Esophagus muscularis mucosa (tissue), 4 donors: ENCODE measurements at regions not wholly inside any gene's neighbourhood (a gene's known extent, or its start where the extent isn't known, plus 50 kb on each side); places are given as distances from the start of the nearest gene placed in this dataset.

Source experiments
- DNase-seq: peaks from one replicate; pipeline ENCODE4 v3.0.0-alpha.2; 2017; ENCODE audit errors: extremely low spot score
- H3K27ac ChIP-seq, 4 donors: fragments of 200-600 bp; sonication (generic); replicated peaks in 1 of 4; 1 replicate in 3 of 4; 2 replicates in 1 of 4; pipeline ENCODE4 v1.5.1; 2016 to 2019; ENCODE audit warnings: mild to moderate bottlenecking in 1 of 4
- H3K27me3 ChIP-seq, 4 donors: fragments of 200-600 bp; sonication (generic); one replicate each; pipeline versions ENCODE4 v1.5.1 to v1.6.0; 2016 to 2019
- H3K36me3 ChIP-seq, 4 donors: fragments of 200-600 bp; sonication (generic); one replicate each; pipeline ENCODE4 v1.5.1; 2016 to 2019
- H3K4me1 ChIP-seq, 4 donors: fragments of 200-600 bp; sonication (generic); one replicate each; pipeline ENCODE4 v1.5.1; 2016 to 2019
- H3K4me3 ChIP-seq, 4 donors: fragments of 200-600 bp; sonication (generic); 1 replicate in 2 of 4; 2 replicates in 2 of 4; pipeline ENCODE4 v1.5.1; 2016 to 2019; ENCODE audit warnings: mild to moderate bottlenecking in 4 of 4, moderate library complexity in 1 of 4
- H3K9me3 ChIP-seq, 4 donors: fragments of 200-600 bp; sonication (generic); 1 replicate in 3 of 4; 2 replicates in 1 of 4; pipeline ENCODE4 v1.5.1; 2016 to 2019
- EP300 ChIP-seq: sonication (generic); formaldehyde crosslinking; IDR thresholded peaks from one replicate; pipeline ENCODE4 v1.6.1; 2017; ENCODE audit warnings: antibody characterized with exemption
- POLR2A ChIP-seq: fragments of 450-650 bp; IDR thresholded peaks from one replicate; pipeline ENCODE4 v1.6.1; 2017; ENCODE audit warnings: antibody characterized with exemption, moderate library complexity, mild to moderate bottlenecking, low read depth
- POLR2AphosphoS5 ChIP-seq, 2 donors: sonication (generic); formaldehyde crosslinking; IDR thresholded peaks; one replicate each; pipeline ENCODE4 v1.6.1; 2017; ENCODE audit warnings: antibody characterized with exemption in 2 of 2
- WGBS: methylation state at CpG from one replicate; pipeline ENCODE4 v1.1.5; 2018; 5-methylcytosine and 5-hydroxymethylcytosine counted together
- intact Hi-C: fragments of 100-400 bp; cut with DNase I; formaldehyde crosslinking; loops from one replicate; pipeline ENCODE4 v1.15.1; 2023
- TF ChIP-seq, protein P1 (sequence below), 3 experiments: fragments of 200-600 bp in 2 of 3; fragments of 450-650 bp in 1 of 3; sonication (generic) in 2 of 3; IDR thresholded peaks; one replicate each; pipeline ENCODE4 v1.5.1; 2017 to 2019; ENCODE audit warnings: antibody characterized with exemption in 3 of 3, mild to moderate bottlenecking in 2 of 3, moderate library complexity in 1 of 3

DNA sequence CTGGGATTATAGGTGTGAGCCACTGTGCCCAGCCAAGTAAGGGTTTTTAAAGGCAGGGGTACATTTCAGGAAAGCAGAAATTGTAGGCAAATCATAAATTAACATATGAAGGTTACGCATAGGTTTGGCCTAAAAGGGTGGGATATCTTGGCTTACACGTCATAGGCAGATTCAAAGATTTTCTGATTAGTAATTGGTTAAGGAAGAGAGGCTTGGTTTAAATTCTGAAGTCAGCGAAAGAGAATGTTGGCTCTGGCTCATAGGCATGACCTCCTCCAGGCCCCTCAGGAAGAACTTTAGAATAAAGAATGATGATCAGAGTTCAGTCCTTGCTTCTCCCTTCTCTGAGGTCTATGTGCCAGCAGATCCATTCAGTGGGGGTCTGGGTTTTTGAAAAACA, 124.8 kb upstream of the RBBP6 start:
- peaks cover 0 to 12% (median 5%) of the 10 kb centered on the region in 4 donors for H3K9me3 ChIP-seq
- H3K27ac ChIP-seq, result no peak overlapping the region
- no peaks in the 10 kb centered on the region for H3K36me3 ChIP-seq
- H3K4me3 ChIP-seq, result no peak overlapping the region
- no peaks in the 10 kb centered on the region for H3K27me3 ChIP-seq
- TF ChIP-seq POLR2AphosphoS5 (IDR thresholded peaks at IDR 0.05) (no peak), POLR2A (no peak), EP300 (no peak)
- TF ChIP-seq, protein P1, sequence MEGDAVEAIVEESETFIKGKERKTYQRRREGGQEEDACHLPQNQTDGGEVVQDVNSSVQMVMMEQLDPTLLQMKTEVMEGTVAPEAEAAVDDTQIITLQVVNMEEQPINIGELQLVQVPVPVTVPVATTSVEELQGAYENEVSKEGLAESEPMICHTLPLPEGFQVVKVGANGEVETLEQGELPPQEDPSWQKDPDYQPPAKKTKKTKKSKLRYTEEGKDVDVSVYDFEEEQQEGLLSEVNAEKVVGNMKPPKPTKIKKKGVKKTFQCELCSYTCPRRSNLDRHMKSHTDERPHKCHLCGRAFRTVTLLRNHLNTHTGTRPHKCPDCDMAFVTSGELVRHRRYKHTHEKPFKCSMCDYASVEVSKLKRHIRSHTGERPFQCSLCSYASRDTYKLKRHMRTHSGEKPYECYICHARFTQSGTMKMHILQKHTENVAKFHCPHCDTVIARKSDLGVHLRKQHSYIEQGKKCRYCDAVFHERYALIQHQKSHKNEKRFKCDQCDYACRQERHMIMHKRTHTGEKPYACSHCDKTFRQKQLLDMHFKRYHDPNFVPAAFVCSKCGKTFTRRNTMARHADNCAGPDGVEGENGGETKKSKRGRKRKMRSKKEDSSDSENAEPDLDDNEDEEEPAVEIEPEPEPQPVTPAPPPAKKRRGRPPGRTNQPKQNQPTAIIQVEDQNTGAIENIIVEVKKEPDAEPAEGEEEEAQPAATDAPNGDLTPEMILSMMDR (IDR thresholded peaks at IDR 0.05), result no peak
- 56% methylated on average over 3 of the region's 3 CpGs for WGBS
- H3K4me1 ChIP-seq, result no peaks in the 10 kb centered on the region
- intact Hi-C loops, result no loop called here
- no peak for DNase-seq

- no peaks in the 10 kb centered on the region for H3K36me3 ChIP-seq
- TF ChIP-seq POLR2A, result no peak
- no peak for TF ChIP-seq POLR2AphosphoS5 (IDR thresholded peaks at IDR 0.05)
- TF ChIP-seq EP300, result no peak
- TF ChIP-seq, protein P1 (IDR thresholded peaks at IDR 0.05), result no peak
- DNase-seq, result no peak
- intact Hi-C loops, result no loop called here
- no peaks in the 10 kb centered on the region for H3K4me1 ChIP-seq
- no peaks in the 10 kb centered on the region for H3K27me3 ChIP-seq
- H3K4me3 ChIP-seq, result no peak overlapping the region
- peaks cover 0 to 12% (median 5%) of the 10 kb centered on the region in 4 donors for H3K9me3 ChIP-seq
- H3K27ac ChIP-seq, result no peak overlapping the region
- WGBS, result 44% methylated on average over 3 of the region's 3 CpGs
These were observed 120.6 kb upstream of the RBBP6 start for GRCh38 chr16:24418733-24419132.

- no peaks in the 10 kb centered on the region for H3K36me3 ChIP-seq
- no peak overlapping the region for H3K4me3 ChIP-seq
- H3K9me3 ChIP-seq, result peaks cover 0 to 7% (median 0%) of the 10 kb centered on the region in 4 donors
- no peaks in the 10 kb centered on the region for H3K27me3 ChIP-seq
- WGBS, result 92% methylated on average over 4 of the region's 4 CpGs
- TF ChIP-seq EP300 (no peak), POLR2A (no peak), POLR2AphosphoS5 (IDR thresholded peaks at IDR 0.05) (no peak)
- TF ChIP-seq, protein P1 (IDR thresholded peaks at IDR 0.05), result no peak
- H3K27ac ChIP-seq, result no peak overlapping the region
- no peaks in the 10 kb centered on the region for H3K4me1 ChIP-seq
- no peak for DNase-seq
- intact Hi-C loops, result no loop called here
These were observed 116.1 kb upstream of the RBBP6 start for GRCh38 chr16:24423312-24423711.

DNA sequence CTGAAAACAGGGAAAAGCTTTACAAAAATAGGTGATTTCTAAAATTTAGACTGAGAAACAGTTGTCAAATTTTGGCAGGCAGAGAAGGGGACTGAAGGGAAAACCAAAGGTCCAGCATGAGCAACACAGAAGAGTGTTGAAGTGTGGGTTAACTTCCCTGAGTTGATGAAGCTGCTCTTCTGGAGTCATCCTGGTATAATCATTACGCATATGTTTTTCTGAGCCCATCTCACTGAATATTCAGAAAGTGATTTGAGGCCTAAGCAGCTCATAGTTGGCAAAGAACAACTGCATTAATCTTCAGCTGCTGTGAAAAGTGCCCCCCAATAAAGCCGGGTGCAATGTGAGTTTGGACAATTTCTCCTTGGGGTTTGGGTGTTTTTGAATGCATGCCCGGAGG, 115.0 kb upstream of the RBBP6 start:
- Histone ChIP-seq H3K27ac (no peak overlapping the region), H3K27me3 (no peaks in the 10 kb centered on the region), H3K4me1 (no peaks in the 10 kb centered on the region), H3K4me3 (no peak overlapping the region), H3K36me3 (no peaks in the 10 kb centered on the region), H3K9me3 (peaks cover 0 to 7% (median 0%) of the 10 kb centered on the region in 4 donors)
- WGBS, result 74% methylated on average over 3 of the region's 3 CpGs
- intact Hi-C loops, result no loop called here
- TF ChIP-seq EP300, result no peak
- TF ChIP-seq POLR2AphosphoS5 (IDR thresholded peaks at IDR 0.05), result no peak
- TF ChIP-seq POLR2A, result no peak
- TF ChIP-seq, protein P1 (IDR thresholded peaks at IDR 0.05), result no peak
- no peak for DNase-seq

- no peak overlapping the region for H3K27ac ChIP-seq
- intact Hi-C loops, result no loop called here
These were observed 111.5 kb upstream of the RBBP6 start for GRCh38 chr16:24427840-24428239.

More at GRCh38 chr16:24427840-24428239, 111.5 kb upstream of the RBBP6 start:
- Histone ChIP-seq H3K4me3 (no peak overlapping the region), H3K4me1 (no peaks in the 10 kb centered on the region), H3K9me3 (peaks cover 0 to 7% (median 0%) of the 10 kb centered on the region in 4 donors), H3K36me3 (no peaks in the 10 kb centered on the region), H3K27me3 (no peaks in the 10 kb centered on the region)
- DNase-seq, result no peak
- TF ChIP-seq POLR2AphosphoS5 (IDR thresholded peaks at IDR 0.05), result no peak
- TF ChIP-seq, protein P1 (IDR thresholded peaks at IDR 0.05), result no peak
- TF ChIP-seq POLR2A, result no peak
- TF ChIP-seq EP300, result no peak
- 69% methylated on average over 2 of the region's 2 CpGs for WGBS
